ENCODE measurements at regions not wholly inside any gene's neighbourhood (a gene's known extent, or its start where the extent isn't known, plus 50 kb on each side); places are given as distances from the start of the nearest gene placed in this dataset.
A peak's percentile ranks its signal among the peaks of the same experiment; 100 is the strongest.

- Histone ChIP-seq H4K91ac (ENCODE audit: insufficient read length, low read depth, low read length) (peak overlapping the region; percentile 75), H3K56ac (ENCODE audit: insufficient read length, low read depth, low read length) (no peak overlapping the region), H2BK20ac (ENCODE audit: low read depth, low read length, poor library complexity, severe bottlenecking) (no peak overlapping the region), H3K79me2 (ENCODE audit: insufficient read depth, low read length) (no peaks in the 10 kb centered on the region), H3K9ac (ENCODE audit: extremely low read depth, insufficient read length, low read length) (no peak overlapping the region), H4K5ac (ENCODE audit: insufficient read length, low read depth, low read length) (no peak overlapping the region), H3K27ac (ENCODE audit: insufficient read length, low read depth, low read length) (no peak overlapping the region), H2AK5ac (ENCODE audit: insufficient read length, low read length) (no peak overlapping the region), H2BK120ac (ENCODE audit: low read depth, low read length, poor library complexity, severe bottlenecking) (no peak overlapping the region), H2BK5ac (ENCODE audit: insufficient read length, low read length) (no peak overlapping the region), H3K4me2 (ENCODE audit: insufficient read depth, insufficient read length, low read length) (no peak overlapping the region), H3K4me1 (ENCODE audit: insufficient read depth, low read length) (no peaks in the 10 kb centered on the region), H4K8ac (replicated peaks; ENCODE audit: insufficient read length, low read depth, low read length) (no peak overlapping the region), H2AFZ (ENCODE audit: low read length) (no peak overlapping the region), H3K23ac (ENCODE audit: insufficient read length, low read depth, low read length) (no peak overlapping the region), H3T11ph (ENCODE audit: low read length) (no peak overlapping the region), H2BK12ac (ENCODE audit: insufficient read length, low read depth, low read length) (no peak overlapping the region), H3K9me3 (ENCODE audit: control insufficient read depth, low read depth, low read length) (peaks cover 50% of the 10 kb centered on the region), H3K14ac (ENCODE audit: insufficient read depth, low read length) (no peak overlapping the region), H3K4ac (ENCODE audit: low read depth, low read length) (peak overlapping the region; percentile 85; the same call in 1 of the 2 replicates), H4K20me1 (ENCODE audit: control insufficient read depth, insufficient read depth, insufficient read length) (no peaks in the 10 kb centered on the region), H3K27me3 (ENCODE audit: insufficient read depth, low read length) (no peaks in the 10 kb centered on the region), H3K23me2 (ENCODE audit: insufficient read length, low read depth, low read length, poor library complexity, severe bottlenecking) (no peaks in the 10 kb centered on the region), H2BK15ac (ENCODE audit: low read depth, low read length) (no peak overlapping the region), H3K79me1 (ENCODE audit: insufficient read depth, low read depth, low read length, poor library complexity, severe bottlenecking) (no peaks in the 10 kb centered on the region), H3K18ac (ENCODE audit: insufficient read length, low read depth, low read length) (peak overlapping the region; percentile 40)
- Mint-ChIP-seq H3K27ac (no peak overlapping the region), H3K27me3 (ENCODE audit: low read depth) (peaks cover 2% of the 10 kb centered on the region; the same call in 1 of the 2 replicates), H3K4me3 (no peak overlapping the region), H3K9me3 (peaks cover 9 to 10% of the 10 kb centered on the region in 2 experiments), H3K4me1 (peaks cover 0 to 10% of the 10 kb centered on the region in 2 experiments; a peak in 1 of 4 replicates), H3K36me3 (ENCODE audit: insufficient read depth in 1 of 3, low read depth in 3 of 3) (peaks cover 4 to 32% (median 25%) of the 10 kb centered on the region in 3 experiments; a peak in 5 of 7 replicates)
- TF ChIP-seq, protein P1, sequence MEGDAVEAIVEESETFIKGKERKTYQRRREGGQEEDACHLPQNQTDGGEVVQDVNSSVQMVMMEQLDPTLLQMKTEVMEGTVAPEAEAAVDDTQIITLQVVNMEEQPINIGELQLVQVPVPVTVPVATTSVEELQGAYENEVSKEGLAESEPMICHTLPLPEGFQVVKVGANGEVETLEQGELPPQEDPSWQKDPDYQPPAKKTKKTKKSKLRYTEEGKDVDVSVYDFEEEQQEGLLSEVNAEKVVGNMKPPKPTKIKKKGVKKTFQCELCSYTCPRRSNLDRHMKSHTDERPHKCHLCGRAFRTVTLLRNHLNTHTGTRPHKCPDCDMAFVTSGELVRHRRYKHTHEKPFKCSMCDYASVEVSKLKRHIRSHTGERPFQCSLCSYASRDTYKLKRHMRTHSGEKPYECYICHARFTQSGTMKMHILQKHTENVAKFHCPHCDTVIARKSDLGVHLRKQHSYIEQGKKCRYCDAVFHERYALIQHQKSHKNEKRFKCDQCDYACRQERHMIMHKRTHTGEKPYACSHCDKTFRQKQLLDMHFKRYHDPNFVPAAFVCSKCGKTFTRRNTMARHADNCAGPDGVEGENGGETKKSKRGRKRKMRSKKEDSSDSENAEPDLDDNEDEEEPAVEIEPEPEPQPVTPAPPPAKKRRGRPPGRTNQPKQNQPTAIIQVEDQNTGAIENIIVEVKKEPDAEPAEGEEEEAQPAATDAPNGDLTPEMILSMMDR (conservative IDR thresholded peaks at IDR 0.05) = no peak
- no peak for DNase-seq
- WGBS (ENCODE audit: extremely low coverage, insufficient read length, low lambda C conversion rate) = no CpG with 5 or more reads among the region's 9 CpGs
Observed at GRCh38 chr12:34275129-34275528, 252.8 kb downstream of the ALG10 start.

Data from H9 (cell line).